ENCODE measurements at regions not wholly inside any gene's neighbourhood (a gene's known extent, or its start where the extent isn't known, plus 50 kb on each side); places are given as distances from the start of the nearest gene placed in this dataset.

GRCh38 chr2:239884051-239884405 is 141.1 kb downstream of the NDUFA10 start:
- no peak for DNase-seq (ENCODE audit: low read depth, low spot score)
- H3K4me3 ChIP-seq (ENCODE audit: low read length): no peak overlapping the region

GRCh38 chr2:239883326-239884050 is 141.7 kb downstream of the NDUFA10 start:
- H3K4me3 ChIP-seq (ENCODE audit: low read length): no peak overlapping the region
- DNase-seq (ENCODE audit: low read depth, low spot score): no peak

- no peak overlapping the region for H3K4me3 ChIP-seq (ENCODE audit: low read length)
- DNase-seq (ENCODE audit: low read depth, low spot score): no peak
These were observed 142.4 kb downstream of the NDUFA10 start for GRCh38 chr2:239882781-239883180.

DNA sequence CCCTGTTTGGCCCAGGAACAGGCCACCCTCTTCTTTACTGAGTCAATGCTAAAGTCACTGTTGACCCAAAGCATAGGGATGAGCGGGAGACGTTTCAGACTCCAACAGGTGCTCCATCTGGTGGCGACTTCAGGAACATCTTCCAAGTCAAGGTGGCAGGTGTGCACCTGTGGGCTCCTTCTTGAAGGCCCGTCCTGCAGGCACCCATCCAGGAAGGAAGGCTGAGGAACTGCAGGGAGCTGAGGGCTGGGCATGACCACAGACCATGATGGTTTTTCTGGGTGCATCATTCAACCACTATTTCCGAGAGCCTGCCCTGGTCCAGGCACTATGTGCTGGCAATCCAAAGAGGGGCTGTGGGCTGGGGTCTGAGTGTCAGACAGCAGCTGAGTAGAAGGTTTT is 142.8 kb downstream of the NDUFA10 start:
- DNase-seq (ENCODE audit: low read depth, low spot score): peak; percentile 58
- no peak overlapping the region for H3K4me3 ChIP-seq (ENCODE audit: low read length)

- H3K4me3 ChIP-seq (ENCODE audit: low read length): no peak overlapping the region
- DNase-seq (ENCODE audit: low read depth, low spot score): no peak
These were observed 143.4 kb downstream of the NDUFA10 start for GRCh38 chr2:239881561-239882320.

DNA sequence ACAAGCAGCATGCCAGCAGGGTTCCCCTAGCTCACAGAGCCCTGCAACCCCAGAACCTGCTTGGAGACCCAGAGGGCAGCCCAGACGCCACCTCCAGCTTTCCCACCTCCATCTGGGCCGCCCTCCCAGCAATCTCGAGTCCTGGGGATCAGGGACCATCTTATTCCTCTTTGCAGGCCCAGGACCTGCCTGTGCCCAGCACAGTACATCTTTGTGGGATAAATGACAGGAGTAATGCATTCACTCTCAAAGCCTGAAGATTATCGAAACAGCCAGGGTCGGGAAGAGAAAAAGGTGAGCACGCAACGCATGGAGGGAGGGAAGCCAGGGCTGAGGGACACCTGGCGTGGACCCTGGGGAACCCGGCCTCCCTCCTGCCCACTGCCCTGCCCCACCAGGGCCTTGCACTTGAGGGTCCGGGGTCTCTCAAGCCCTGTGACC is 144.1 kb downstream of the NDUFA10 start:
- H3K4me3 ChIP-seq (ENCODE audit: low read length): no peak overlapping the region
- DNase-seq (ENCODE audit: low read depth, low spot score): no peak

DNA sequence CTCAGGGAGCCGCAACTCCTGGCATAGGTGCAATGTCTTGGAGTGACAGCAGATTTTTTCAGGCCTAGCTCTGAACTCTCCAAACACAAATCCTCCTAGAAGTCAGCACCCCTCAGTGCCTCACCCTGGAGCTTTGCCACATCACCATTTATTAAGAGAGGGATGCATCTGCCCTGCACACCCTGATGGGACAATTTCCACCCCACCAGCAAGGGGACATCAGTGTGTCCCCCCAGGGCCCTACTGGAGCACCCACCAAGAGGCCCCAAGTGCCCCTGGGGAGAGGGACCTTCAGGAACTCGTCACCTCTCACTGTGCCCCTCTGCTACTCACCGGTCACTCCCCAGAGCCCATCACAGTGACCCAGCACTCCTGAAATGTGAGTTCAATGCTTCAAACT is 144.7 kb downstream of the NDUFA10 start:
- H3K4me3 ChIP-seq (ENCODE audit: low read length): no peak overlapping the region
- no peak for DNase-seq (ENCODE audit: low read depth, low spot score)

DNA sequence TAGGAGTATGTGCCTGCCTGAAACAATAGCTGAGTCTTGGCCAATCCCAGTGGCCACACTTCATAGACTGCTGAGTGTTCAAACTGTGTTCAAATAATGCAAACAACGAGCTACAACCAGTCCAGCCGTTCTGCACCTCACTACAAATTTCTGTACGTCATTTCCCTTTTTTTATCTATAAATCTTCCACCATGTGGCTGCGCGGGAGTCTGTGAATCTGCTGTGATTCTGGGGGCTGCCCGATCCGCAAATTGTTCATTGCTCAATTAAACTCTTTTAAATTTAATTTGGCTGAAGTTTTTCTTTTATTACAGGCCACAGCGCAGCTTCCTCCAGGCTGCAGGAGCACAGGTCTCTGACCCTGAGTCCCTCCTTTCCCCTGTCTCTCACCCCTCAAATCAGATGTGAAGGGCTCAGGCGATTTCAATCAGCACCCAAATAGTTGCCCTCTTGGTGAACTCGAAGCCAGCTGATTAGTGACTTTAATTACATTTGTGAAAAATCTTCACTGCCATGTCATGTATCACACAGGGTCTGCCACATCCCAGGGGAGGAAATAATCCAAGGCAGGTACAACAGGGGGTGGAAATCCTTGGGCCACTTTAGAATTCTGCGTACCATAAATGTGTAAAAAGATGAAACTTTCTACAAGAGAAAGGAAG is 145.6 kb downstream of the NDUFA10 start:
- DNase-seq (ENCODE audit: low read depth, low spot score): no peak
- no peak overlapping the region for H3K4me3 ChIP-seq (ENCODE audit: low read length)

GRCh38 chr2:239878686-239879085 is 146.5 kb downstream of the NDUFA10 start:
- DNase-seq (ENCODE audit: low read depth, low spot score): no peak
- no peak overlapping the region for H3K4me3 ChIP-seq (ENCODE audit: low read length)

DNA sequence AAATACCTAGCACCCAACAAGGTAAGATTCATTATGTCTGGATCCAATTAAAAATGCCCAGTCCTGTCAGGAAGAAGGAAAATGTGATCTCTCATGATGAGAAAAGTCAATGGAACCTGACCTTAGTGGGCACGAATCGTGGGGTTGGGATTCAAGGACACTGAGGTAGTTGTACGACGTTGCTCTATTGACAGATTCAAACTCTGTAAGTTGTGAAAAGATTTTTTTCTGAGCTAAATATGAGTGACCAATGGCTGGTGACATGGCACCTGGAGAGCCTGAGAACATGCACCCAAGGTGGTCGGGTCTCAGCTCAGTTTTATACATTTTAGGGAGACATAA is 148.2 kb downstream of the NDUFA10 start:
- no peak for DNase-seq (ENCODE audit: low read depth, low spot score)
- no peak overlapping the region for H3K4me3 ChIP-seq (ENCODE audit: low read length)

GRCh38 chr2:239876271-239876947 is 148.7 kb downstream of the NDUFA10 start:
- no peak for DNase-seq (ENCODE audit: low read depth, low spot score)

DNA sequence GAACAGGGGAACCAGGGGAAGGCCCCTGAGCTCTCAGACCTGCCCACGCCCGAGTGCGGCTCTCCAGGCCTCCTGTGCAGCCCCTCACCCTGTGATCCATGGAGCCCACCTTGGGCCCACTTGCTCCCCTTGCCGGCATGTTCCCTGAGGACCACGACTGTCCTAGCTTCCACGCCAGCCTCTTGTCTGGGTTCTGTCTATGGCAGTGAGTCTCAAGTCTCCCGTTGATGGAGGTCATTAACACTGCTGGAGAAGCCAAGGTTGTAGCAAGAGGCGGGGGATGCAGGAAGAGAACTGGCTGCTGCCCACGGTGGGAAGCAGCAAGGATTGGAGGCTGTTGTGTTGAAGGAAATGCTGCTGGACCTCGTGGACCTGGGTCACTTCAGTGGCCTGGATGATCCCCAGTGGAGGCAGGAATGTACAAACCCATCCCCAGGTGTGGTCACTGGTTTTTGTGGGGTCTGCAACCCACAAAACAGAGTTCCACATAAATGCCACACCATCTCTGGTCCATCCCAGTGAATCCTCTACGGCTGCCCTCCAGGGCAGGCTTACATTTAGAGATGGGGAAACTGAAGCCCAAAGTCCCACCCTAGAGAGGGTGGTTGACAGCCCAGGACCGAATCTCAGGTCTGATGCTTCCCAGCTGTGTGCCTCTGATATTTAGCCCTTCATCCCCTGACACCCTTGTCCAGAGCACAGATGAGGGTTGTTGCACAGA is 150.3 kb downstream of the NDUFA10 start:
- H3K4me3 ChIP-seq (ENCODE audit: low read length): no peak overlapping the region
- DNase-seq (ENCODE audit: low read depth, low spot score): no peak

More at GRCh38 chr2:239876271-239876947, 148.7 kb downstream of the NDUFA10 start:
- H3K4me3 ChIP-seq (ENCODE audit: low read length): no peak overlapping the region

- DNase-seq (ENCODE audit: low read depth, low spot score): no peak
- H3K4me3 ChIP-seq (ENCODE audit: low read length): no peak overlapping the region
These were observed 151.2 kb downstream of the NDUFA10 start for GRCh38 chr2:239873656-239874635.

GRCh38 chr2:239871481-239872435 is 153.4 kb downstream of the NDUFA10 start:
- no peak overlapping the region for H3K4me3 ChIP-seq (ENCODE audit: low read length)
- no peak for DNase-seq (ENCODE audit: low read depth, low spot score)

DNA sequence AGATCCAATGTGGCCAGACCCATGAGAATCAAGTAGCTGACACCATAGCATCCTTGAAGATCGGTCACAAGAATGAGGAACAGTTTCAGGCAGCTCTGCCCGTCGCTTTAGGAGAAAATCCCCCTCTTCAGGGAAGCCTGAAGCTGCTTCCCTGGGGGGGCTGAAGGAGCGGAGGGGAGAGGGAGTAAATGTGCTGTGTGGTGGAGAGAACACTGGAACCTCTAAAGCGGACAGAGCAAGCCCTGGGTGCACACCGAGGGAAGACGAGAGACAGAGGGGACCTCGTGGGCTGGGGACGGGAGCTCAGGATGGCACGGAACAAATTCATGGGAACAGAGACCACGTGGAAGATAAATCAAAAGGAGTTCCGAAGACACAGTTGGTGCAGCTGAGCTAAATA is 154.3 kb downstream of the NDUFA10 start:
- no peak for DNase-seq (ENCODE audit: low read depth, low spot score)

GRCh38 chr2:239870276-239870675 is 154.9 kb downstream of the NDUFA10 start:
- H3K4me3 ChIP-seq (ENCODE audit: low read length): no peak overlapping the region
- DNase-seq (ENCODE audit: low read depth, low spot score): no peak

More for the DNA sequence above, 154.3 kb downstream of the NDUFA10 start:
- no peak overlapping the region for H3K4me3 ChIP-seq (ENCODE audit: low read length)

Data from Jurkat, Clone E6-1 (cell line).